D721Med (cell line): ENCODE measurements at regions not wholly inside any gene's neighbourhood (a gene's known extent, or its start where the extent isn't known, plus 50 kb on each side); places are given as distances from the start of the nearest gene placed in this dataset.

Experiments
- DNase-seq: peaks from one replicate; pipeline ENCODE4 v3.0.0; 2011; ENCODE audit warnings: low spot score; ENCODE audit not compliant: insufficient read length
- FAIRE-seq: peaks from 2 replicates; lab custom pipeline; 2011; peaks lifted over from hg19 to GRCh38; lab: Jason Lieb, UNC
- TF ChIP-seq, protein P1 (sequence below): IDR thresholded peaks from 2 replicates; pipeline ENCODE4 v1.5.1; 2012; ENCODE audit warnings: mild to moderate bottlenecking, control low read depth; ENCODE audit not compliant: insufficient read depth; ENCODE audit errors: missing control alignments

- TF ChIP-seq, protein P1, sequence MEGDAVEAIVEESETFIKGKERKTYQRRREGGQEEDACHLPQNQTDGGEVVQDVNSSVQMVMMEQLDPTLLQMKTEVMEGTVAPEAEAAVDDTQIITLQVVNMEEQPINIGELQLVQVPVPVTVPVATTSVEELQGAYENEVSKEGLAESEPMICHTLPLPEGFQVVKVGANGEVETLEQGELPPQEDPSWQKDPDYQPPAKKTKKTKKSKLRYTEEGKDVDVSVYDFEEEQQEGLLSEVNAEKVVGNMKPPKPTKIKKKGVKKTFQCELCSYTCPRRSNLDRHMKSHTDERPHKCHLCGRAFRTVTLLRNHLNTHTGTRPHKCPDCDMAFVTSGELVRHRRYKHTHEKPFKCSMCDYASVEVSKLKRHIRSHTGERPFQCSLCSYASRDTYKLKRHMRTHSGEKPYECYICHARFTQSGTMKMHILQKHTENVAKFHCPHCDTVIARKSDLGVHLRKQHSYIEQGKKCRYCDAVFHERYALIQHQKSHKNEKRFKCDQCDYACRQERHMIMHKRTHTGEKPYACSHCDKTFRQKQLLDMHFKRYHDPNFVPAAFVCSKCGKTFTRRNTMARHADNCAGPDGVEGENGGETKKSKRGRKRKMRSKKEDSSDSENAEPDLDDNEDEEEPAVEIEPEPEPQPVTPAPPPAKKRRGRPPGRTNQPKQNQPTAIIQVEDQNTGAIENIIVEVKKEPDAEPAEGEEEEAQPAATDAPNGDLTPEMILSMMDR = peak; percentile 69
- DNase-seq (peak; percentile 22), FAIRE-seq (no peak)
These were observed 58.3 kb upstream of the EEA1 start for GRCh38 chr12:92987362-92987761.

GRCh38 chr12:92987846-92988621 is 58.9 kb upstream of the EEA1 start:
- FAIRE-seq (no peak), DNase-seq (no peak)
- TF ChIP-seq, protein P1 = no peak

GRCh38 chr12:92988622-92989130 is 59.6 kb upstream of the EEA1 start:
- FAIRE-seq = no peak
- TF ChIP-seq, protein P1 = no peak
- no peak for DNase-seq

- FAIRE-seq (no peak), DNase-seq (no peak)
- TF ChIP-seq, protein P1 = no peak
These were observed 60.8 kb upstream of the EEA1 start for GRCh38 chr12:92989715-92990484.

DNA sequence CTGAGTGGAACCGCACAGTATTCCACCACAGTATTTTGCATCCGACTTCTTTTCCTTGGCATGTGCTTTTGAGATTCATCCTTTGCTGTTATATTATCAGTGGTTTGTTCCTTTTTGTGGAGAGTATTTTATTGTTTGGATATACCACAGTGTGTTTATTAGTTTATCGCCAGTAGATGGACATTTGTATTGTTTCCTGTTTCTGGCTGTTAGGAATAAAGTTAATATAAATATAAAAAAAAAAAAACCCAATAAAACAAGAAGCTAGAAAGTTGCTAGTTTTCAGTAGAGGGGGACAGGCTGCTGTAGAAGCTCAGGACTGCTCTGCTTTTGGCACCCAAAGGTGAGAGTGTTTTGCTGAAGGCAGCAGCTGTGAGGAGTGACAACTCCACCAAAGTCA is 62.0 kb upstream of the EEA1 start:
- DNase-seq (no peak), FAIRE-seq (no peak)
- TF ChIP-seq, protein P1 = no peak

- no peak for DNase-seq
- TF ChIP-seq, protein P1 = no peak
- no peak for FAIRE-seq
These were observed 62.9 kb upstream of the EEA1 start for GRCh38 chr12:92992041-92992440.
